ENCODE measurements at regions not wholly inside any gene's neighbourhood (a gene's known extent, or its start where the extent isn't known, plus 50 kb on each side); places are given as distances from the start of the nearest gene placed in this dataset.

GRCh38 chr1:4463631-4464030 lies 190.8 kb upstream of the AJAP1 start:
- TF ChIP-seq FOXP2 (optimal IDR thresholded peaks at IDR 0.05; ENCODE audit: control extremely low read depth, extremely low read length, insufficient read depth), result no peak
- no peak for TF ChIP-seq POLR2AphosphoS5 (IDR thresholded peaks at IDR 0.05; ENCODE audit: borderline replicate concordance, low read depth, low read length)
- no peak for TF ChIP-seq EZH2 (IDR thresholded peaks at IDR 0.05)
- no peak overlapping the region for H3K9ac ChIP-seq (ENCODE audit: insufficient read length)
- no peaks in the 10 kb centered on the region for H3K9me3 ChIP-seq (ENCODE audit: low read depth, low read length)
- DNase-seq (ENCODE audit: low read depth, low spot score), result no peak
- no peak overlapping the region for H3K4me3 ChIP-seq
- no peaks in the 10 kb centered on the region for H3K36me3 ChIP-seq (ENCODE audit: insufficient read depth, low read length)
- no peak overlapping the region for H3K27ac ChIP-seq

- Histone ChIP-seq H3K4me3 (no peak overlapping the region), H3K9me3 (ENCODE audit: low read depth, low read length) (no peaks in the 10 kb centered on the region), H3K27ac (no peak overlapping the region), H3K36me3 (ENCODE audit: insufficient read depth, low read length) (no peaks in the 10 kb centered on the region), H3K9ac (ENCODE audit: insufficient read length) (no peak overlapping the region)
- no peak for DNase-seq (ENCODE audit: low read depth, low spot score)
- TF ChIP-seq FOXP2 (optimal IDR thresholded peaks at IDR 0.05; ENCODE audit: control extremely low read depth, extremely low read length, insufficient read depth) (no peak), POLR2AphosphoS5 (IDR thresholded peaks at IDR 0.05; ENCODE audit: borderline replicate concordance, low read depth, low read length) (no peak), EZH2 (IDR thresholded peaks at IDR 0.05) (no peak)
Observed at GRCh38 chr1:4464478-4464877, 189.9 kb upstream of the AJAP1 start.

GRCh38 chr1:4467241-4467640 lies 187.2 kb upstream of the AJAP1 start:
- H3K9me3 ChIP-seq (ENCODE audit: low read depth, low read length), result no peaks in the 10 kb centered on the region
- no peak overlapping the region for H3K9ac ChIP-seq (ENCODE audit: insufficient read length)
- no peaks in the 10 kb centered on the region for H3K36me3 ChIP-seq (ENCODE audit: insufficient read depth, low read length)
- H3K27ac ChIP-seq, result no peak overlapping the region
- no peak overlapping the region for H3K4me3 ChIP-seq
- DNase-seq (ENCODE audit: low read depth, low spot score), result no peak
- no peak for TF ChIP-seq EZH2 (IDR thresholded peaks at IDR 0.05)
- TF ChIP-seq POLR2AphosphoS5 (IDR thresholded peaks at IDR 0.05; ENCODE audit: borderline replicate concordance, low read depth, low read length), result no peak
- no peak for TF ChIP-seq FOXP2 (optimal IDR thresholded peaks at IDR 0.05; ENCODE audit: control extremely low read depth, extremely low read length, insufficient read depth)

- no peaks in the 10 kb centered on the region for H3K36me3 ChIP-seq (ENCODE audit: insufficient read depth, low read length)
- no peak for DNase-seq (ENCODE audit: low read depth, low spot score)
- no peak overlapping the region for H3K4me3 ChIP-seq
- H3K9me3 ChIP-seq (ENCODE audit: low read depth, low read length), result no peaks in the 10 kb centered on the region
- TF ChIP-seq FOXP2 (optimal IDR thresholded peaks at IDR 0.05; ENCODE audit: control extremely low read depth, extremely low read length, insufficient read depth), result no peak
- no peak for TF ChIP-seq EZH2 (IDR thresholded peaks at IDR 0.05)
- TF ChIP-seq POLR2AphosphoS5 (IDR thresholded peaks at IDR 0.05; ENCODE audit: borderline replicate concordance, low read depth, low read length), result no peak
- H3K9ac ChIP-seq (ENCODE audit: insufficient read length), result no peak overlapping the region
- H3K27ac ChIP-seq, result no peak overlapping the region
Observed at GRCh38 chr1:4468386-4468785, 186.0 kb upstream of the AJAP1 start.

DNA sequence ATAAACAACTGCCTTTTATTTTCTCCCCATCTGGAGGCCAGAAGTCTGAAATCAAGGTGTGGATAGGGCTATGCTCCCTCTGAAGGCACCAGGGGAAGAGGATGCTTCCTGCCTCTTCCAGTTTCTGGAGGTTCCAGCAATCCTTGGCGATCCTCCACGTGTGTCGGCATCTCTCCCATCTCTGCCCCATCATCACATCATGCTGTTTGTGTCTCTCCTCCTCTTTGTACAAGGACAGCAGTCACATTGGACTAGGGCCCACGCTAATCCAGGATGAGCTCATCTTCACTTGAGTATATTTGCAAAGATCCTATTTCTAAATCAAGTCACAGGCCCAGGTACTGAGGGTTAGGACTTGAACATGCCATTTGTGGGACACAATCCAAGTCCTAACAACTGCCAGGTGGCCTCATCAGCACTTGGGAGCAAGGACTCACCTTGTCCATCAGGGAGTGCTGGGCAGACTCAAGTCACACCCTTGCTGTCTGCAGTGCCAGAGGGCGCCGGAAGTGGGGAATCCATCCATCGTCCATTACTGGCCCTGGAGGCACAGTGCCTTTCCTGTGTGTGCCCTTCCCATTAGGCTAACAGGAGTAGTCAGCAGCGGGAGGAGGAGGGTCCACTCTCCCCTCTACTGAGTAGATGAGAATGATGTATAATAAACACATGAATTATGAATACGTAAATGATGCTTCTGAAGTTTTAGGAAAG lies 185.4 kb upstream of the AJAP1 start:
- no peak for DNase-seq (ENCODE audit: low read depth, low spot score)
- H3K4me3 ChIP-seq, result no peak overlapping the region
- TF ChIP-seq FOXP2 (optimal IDR thresholded peaks at IDR 0.05; ENCODE audit: control extremely low read depth, extremely low read length, insufficient read depth) (no peak), POLR2AphosphoS5 (IDR thresholded peaks at IDR 0.05; ENCODE audit: borderline replicate concordance, low read depth, low read length) (no peak), EZH2 (IDR thresholded peaks at IDR 0.05) (no peak)
- H3K27ac ChIP-seq, result no peak overlapping the region
- no peaks in the 10 kb centered on the region for H3K9me3 ChIP-seq (ENCODE audit: low read depth, low read length)
- H3K36me3 ChIP-seq (ENCODE audit: insufficient read depth, low read length), result no peaks in the 10 kb centered on the region
- no peak overlapping the region for H3K9ac ChIP-seq (ENCODE audit: insufficient read length)

GRCh38 chr1:4476394-4476793 lies 178.0 kb upstream of the AJAP1 start:
- Histone ChIP-seq H3K9ac (ENCODE audit: insufficient read length) (no peak overlapping the region), H3K4me3 (no peak overlapping the region), H3K36me3 (ENCODE audit: insufficient read depth, low read length) (no peaks in the 10 kb centered on the region), H3K27ac (no peak overlapping the region), H3K9me3 (ENCODE audit: low read depth, low read length) (no peaks in the 10 kb centered on the region)
- DNase-seq (ENCODE audit: low read depth, low spot score), result no peak
- no peak for TF ChIP-seq FOXP2 (optimal IDR thresholded peaks at IDR 0.05; ENCODE audit: control extremely low read depth, extremely low read length, insufficient read depth)
- TF ChIP-seq EZH2 (IDR thresholded peaks at IDR 0.05), result no peak
- TF ChIP-seq POLR2AphosphoS5 (IDR thresholded peaks at IDR 0.05; ENCODE audit: borderline replicate concordance, low read depth, low read length), result no peak

DNA sequence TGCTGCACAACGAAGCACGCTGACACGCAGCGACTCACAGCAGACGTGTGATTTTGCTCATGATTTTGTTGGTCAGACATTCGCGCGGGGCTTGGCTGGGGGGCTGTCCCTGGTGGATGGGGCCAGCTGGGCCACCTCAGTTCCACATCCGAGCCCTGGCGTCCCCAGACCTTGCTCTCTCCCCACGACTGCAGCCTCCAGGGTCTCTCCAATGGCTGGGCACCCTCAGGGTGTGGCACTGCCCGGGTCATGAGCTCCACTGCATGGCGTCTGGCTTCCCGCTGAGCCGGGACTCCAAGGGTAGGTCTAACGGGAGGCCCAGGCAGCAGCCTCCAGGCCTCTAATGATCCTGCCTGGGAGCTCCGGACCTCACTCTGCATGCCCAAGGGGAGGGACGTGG lies 173.0 kb upstream of the AJAP1 start:
- Histone ChIP-seq H3K27ac (no peak overlapping the region), H3K4me3 (no peak overlapping the region), H3K9me3 (ENCODE audit: low read depth, low read length) (no peaks in the 10 kb centered on the region), H3K9ac (ENCODE audit: insufficient read length) (no peak overlapping the region), H3K36me3 (ENCODE audit: insufficient read depth, low read length) (no peaks in the 10 kb centered on the region)
- DNase-seq (ENCODE audit: low read depth, low spot score), result no peak
- TF ChIP-seq EZH2 (IDR thresholded peaks at IDR 0.05) (no peak), FOXP2 (optimal IDR thresholded peaks at IDR 0.05; ENCODE audit: control extremely low read depth, extremely low read length, insufficient read depth) (no peak), POLR2AphosphoS5 (IDR thresholded peaks at IDR 0.05; ENCODE audit: borderline replicate concordance, low read depth, low read length) (no peak)

- Histone ChIP-seq H3K36me3 (ENCODE audit: insufficient read depth, low read length) (no peaks in the 10 kb centered on the region), H3K4me3 (no peak overlapping the region), H3K27ac (no peak overlapping the region), H3K9me3 (ENCODE audit: low read depth, low read length) (no peaks in the 10 kb centered on the region), H3K9ac (ENCODE audit: insufficient read length) (no peak overlapping the region)
- TF ChIP-seq EZH2 (IDR thresholded peaks at IDR 0.05), result no peak
- no peak for DNase-seq (ENCODE audit: low read depth, low spot score)
Observed at GRCh38 chr1:4482526-4482925, 171.9 kb upstream of the AJAP1 start.

DNA sequence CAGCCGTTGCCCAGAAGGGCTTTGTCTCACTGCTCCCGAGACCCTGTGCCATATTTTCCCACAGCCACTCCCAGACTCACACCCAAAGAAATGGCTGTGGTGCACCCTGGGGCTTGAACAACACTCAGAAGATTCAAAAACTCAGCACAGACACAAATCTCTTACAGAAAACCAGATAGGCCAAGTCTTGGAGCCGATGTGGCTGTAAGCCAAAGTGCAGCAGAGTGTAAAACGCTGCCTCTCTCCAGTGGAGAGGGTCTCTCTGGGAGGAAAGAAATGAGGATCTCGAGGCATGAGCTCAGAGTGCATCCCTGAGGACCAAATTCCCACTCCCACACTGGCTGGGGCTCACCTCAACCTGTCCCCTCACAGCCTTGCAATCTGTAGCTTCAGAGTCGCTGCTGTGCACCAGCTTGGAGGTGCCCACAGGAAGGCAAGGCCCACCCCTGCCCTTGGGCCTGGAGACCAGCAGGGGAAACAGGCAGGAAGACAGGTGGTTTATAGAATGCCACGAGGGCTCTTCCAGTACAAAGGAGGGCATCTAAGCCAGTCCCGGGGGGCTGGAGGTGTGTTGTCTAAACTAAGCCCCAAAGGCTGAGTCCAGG lies 171.3 kb upstream of the AJAP1 start:
- H3K9ac ChIP-seq (ENCODE audit: insufficient read length), result no peak overlapping the region
- no peaks in the 10 kb centered on the region for H3K36me3 ChIP-seq (ENCODE audit: insufficient read depth, low read length)
- no peak overlapping the region for H3K4me3 ChIP-seq
- H3K9me3 ChIP-seq (ENCODE audit: low read depth, low read length), result no peaks in the 10 kb centered on the region
- no peak overlapping the region for H3K27ac ChIP-seq
- TF ChIP-seq POLR2AphosphoS5 (IDR thresholded peaks at IDR 0.05; ENCODE audit: borderline replicate concordance, low read depth, low read length) (no peak), FOXP2 (optimal IDR thresholded peaks at IDR 0.05; ENCODE audit: control extremely low read depth, extremely low read length, insufficient read depth) (no peak), EZH2 (IDR thresholded peaks at IDR 0.05) (no peak)
- DNase-seq (ENCODE audit: low read depth, low spot score), result no peak
